Hepatocyte (in vitro differentiated cells): ENCODE measurements at regions not wholly inside any gene's neighbourhood (a gene's known extent, or its start where the extent isn't known, plus 50 kb on each side); places are given as distances from the start of the nearest gene placed in this dataset.

Source experiments
- DNase-seq: peaks from one replicate; pipeline ENCODE4 v3.0.0-alpha.2; 2016; ENCODE audit warnings: low spot score
- H2AFZ ChIP-seq: fragments of 200-600 bp; sonication (generic); 2 replicates; pipeline ENCODE4 v1.6.0; 2016; ENCODE audit warnings: antibody characterized with exemption, mild to moderate bottlenecking
- H3K27ac ChIP-seq: fragments of 200-600 bp; sonication (generic); 2 replicates; pipeline ENCODE4 v1.5.1; 2016; ENCODE audit warnings: mild to moderate bottlenecking
- H3K27me3 ChIP-seq: fragments of 200-600 bp; sonication (generic); 2 replicates; pipeline ENCODE4 v1.6.1; 2016
- H3K36me3 ChIP-seq: fragments of 200-600 bp; sonication (generic); replicated peaks from 2 replicates; pipeline ENCODE4 v1.5.1; 2016; ENCODE audit warnings: low read depth; ENCODE audit not compliant: insufficient read depth
- H3K4me1 ChIP-seq: fragments of 200-600 bp; sonication (generic); 2 replicates; pipeline ENCODE4 v1.5.1; 2016; ENCODE audit warnings: mild to moderate bottlenecking, moderate library complexity; ENCODE audit not compliant: insufficient read depth
- H3K4me2 ChIP-seq: fragments of 200-600 bp; sonication (generic); 2 replicates; pipeline ENCODE4 v1.6.0; 2016
- H3K4me3 ChIP-seq: fragments of 200-600 bp; sonication (generic); 2 replicates; pipeline ENCODE4 v1.5.1; 2016; ENCODE audit warnings: mild to moderate bottlenecking
- H3K79me2 ChIP-seq: fragments of 200-600 bp; sonication (generic); 2 replicates; pipeline ENCODE4 v1.6.0; 2017; ENCODE audit warnings: mild to moderate bottlenecking
- H3K9me2 ChIP-seq: fragments of 200-600 bp; sonication (generic); replicated peaks from 2 replicates; pipeline ENCODE4 v1.6.0; 2017; ENCODE audit warnings: mild to moderate bottlenecking; ENCODE audit not compliant: insufficient read depth
- H3K9me3 ChIP-seq: fragments of 200-600 bp; sonication (generic); 2 replicates; pipeline ENCODE4 v1.5.1; 2016; ENCODE audit warnings: low read depth, mild to moderate bottlenecking
- H4K20me1 ChIP-seq: fragments of 200-600 bp; sonication (generic); 2 replicates; pipeline ENCODE4 v1.6.0; 2016; ENCODE audit warnings: mild to moderate bottlenecking; ENCODE audit not compliant: insufficient read depth, poor library complexity, severe bottlenecking
- EZH2 ChIP-seq: fragments of 200-600 bp; sonication (generic); IDR thresholded peaks from 2 replicates; pipeline ENCODE4 v1.6.1; 2016; ENCODE audit warnings: antibody characterized with exemption, mild to moderate bottlenecking, borderline replicate concordance
- EZH2phosphoT487 ChIP-seq: fragments of 200-600 bp; sonication (generic); IDR thresholded peaks from one replicate; pipeline ENCODE4 v1.6.1; 2018; ENCODE audit warnings: antibody characterized with exemption, mild to moderate bottlenecking, low read depth, moderate library complexity; ENCODE audit not compliant: unreplicated experiment, severe bottlenecking
- WGBS: methylation state at CpG from one replicate; pipeline ENCODE4 v1.1.6; 2016; ENCODE audit warnings: low lambda C conversion rate; ENCODE audit errors: missing lambda C conversion rate; 5-methylcytosine and 5-hydroxymethylcytosine counted together
- TF ChIP-seq, protein P1 (sequence below): fragments of 200-600 bp; sonication (generic); IDR thresholded peaks from 2 replicates; pipeline ENCODE4 v1.5.1; 2016; ENCODE audit warnings: antibody characterized with exemption, mild to moderate bottlenecking; ENCODE audit not compliant: poor library complexity

GRCh38 chr1:22365331-22366295 lies 86.0 kb upstream of the ZBTB40 start:
- no peaks in the 10 kb centered on the region for H3K36me3 ChIP-seq
- no peak overlapping the region for H3K27ac ChIP-seq
- 90% methylated on average over 19 of the region's 19 CpGs for WGBS
- no peak overlapping the region for H3K4me3 ChIP-seq
- H4K20me1 ChIP-seq, result no peaks in the 10 kb centered on the region
- no peaks in the 10 kb centered on the region for H3K4me1 ChIP-seq
- no peaks in the 10 kb centered on the region for H3K9me2 ChIP-seq
- no peaks in the 10 kb centered on the region for H3K79me2 ChIP-seq
- peaks cover 15% of the 10 kb centered on the region for H3K27me3 ChIP-seq
- H3K4me2 ChIP-seq, result no peak overlapping the region
- TF ChIP-seq, protein P1, sequence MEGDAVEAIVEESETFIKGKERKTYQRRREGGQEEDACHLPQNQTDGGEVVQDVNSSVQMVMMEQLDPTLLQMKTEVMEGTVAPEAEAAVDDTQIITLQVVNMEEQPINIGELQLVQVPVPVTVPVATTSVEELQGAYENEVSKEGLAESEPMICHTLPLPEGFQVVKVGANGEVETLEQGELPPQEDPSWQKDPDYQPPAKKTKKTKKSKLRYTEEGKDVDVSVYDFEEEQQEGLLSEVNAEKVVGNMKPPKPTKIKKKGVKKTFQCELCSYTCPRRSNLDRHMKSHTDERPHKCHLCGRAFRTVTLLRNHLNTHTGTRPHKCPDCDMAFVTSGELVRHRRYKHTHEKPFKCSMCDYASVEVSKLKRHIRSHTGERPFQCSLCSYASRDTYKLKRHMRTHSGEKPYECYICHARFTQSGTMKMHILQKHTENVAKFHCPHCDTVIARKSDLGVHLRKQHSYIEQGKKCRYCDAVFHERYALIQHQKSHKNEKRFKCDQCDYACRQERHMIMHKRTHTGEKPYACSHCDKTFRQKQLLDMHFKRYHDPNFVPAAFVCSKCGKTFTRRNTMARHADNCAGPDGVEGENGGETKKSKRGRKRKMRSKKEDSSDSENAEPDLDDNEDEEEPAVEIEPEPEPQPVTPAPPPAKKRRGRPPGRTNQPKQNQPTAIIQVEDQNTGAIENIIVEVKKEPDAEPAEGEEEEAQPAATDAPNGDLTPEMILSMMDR, result no peak
- TF ChIP-seq EZH2phosphoT487, result no peak
- TF ChIP-seq EZH2, result no peak
- no peak overlapping the region for H2AFZ ChIP-seq
- no peak for DNase-seq
- H3K9me3 ChIP-seq, result no peaks in the 10 kb centered on the region

GRCh38 chr1:22366346-22366745 lies 85.3 kb upstream of the ZBTB40 start:
- peaks cover 15% of the 10 kb centered on the region for H3K27me3 ChIP-seq
- 95% methylated on average over 6 of the region's 6 CpGs for WGBS

DNA sequence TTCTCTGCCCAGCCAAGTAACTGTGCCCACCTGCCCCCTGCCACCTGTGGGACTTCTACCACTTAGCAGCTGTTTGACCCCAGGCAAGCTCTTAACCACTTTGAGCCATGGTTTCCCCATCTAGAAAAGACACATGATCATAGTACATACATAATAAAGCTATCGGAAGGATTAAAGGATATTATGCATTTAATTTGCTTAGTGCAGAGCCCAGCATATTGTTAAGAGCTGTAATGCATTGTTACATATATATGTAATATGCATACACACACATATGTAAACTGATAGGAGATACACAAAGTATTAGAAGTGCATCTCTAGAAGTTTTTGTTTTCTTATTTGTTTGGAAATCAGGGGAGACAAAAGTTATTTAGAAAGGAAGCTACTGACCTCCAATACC lies 83.5 kb upstream of the ZBTB40 start:
- DNase-seq, result no peak
- Histone ChIP-seq H4K20me1 (no peaks in the 10 kb centered on the region), H3K79me2 (no peaks in the 10 kb centered on the region), H3K4me1 (no peaks in the 10 kb centered on the region), H3K4me3 (no peak overlapping the region), H3K9me3 (no peaks in the 10 kb centered on the region), H3K9me2 (no peaks in the 10 kb centered on the region), H2AFZ (no peak overlapping the region), H3K36me3 (no peaks in the 10 kb centered on the region), H3K4me2 (no peak overlapping the region), H3K27me3 (peaks cover 15% of the 10 kb centered on the region), H3K27ac (no peak overlapping the region)
- WGBS, result 85% methylated on average over 1 of the region's 1 CpG
- TF ChIP-seq, protein P1, result no peak
- TF ChIP-seq EZH2 (no peak), EZH2phosphoT487 (no peak)

More at GRCh38 chr1:22366346-22366745, 85.3 kb upstream of the ZBTB40 start:
- Histone ChIP-seq H3K36me3 (no peaks in the 10 kb centered on the region), H4K20me1 (no peaks in the 10 kb centered on the region), H3K9me3 (no peaks in the 10 kb centered on the region), H3K4me2 (no peak overlapping the region), H2AFZ (no peak overlapping the region), H3K4me1 (no peaks in the 10 kb centered on the region), H3K9me2 (no peaks in the 10 kb centered on the region), H3K79me2 (no peaks in the 10 kb centered on the region), H3K4me3 (no peak overlapping the region), H3K27ac (no peak overlapping the region)
- TF ChIP-seq, protein P1, result no peak
- no peak for TF ChIP-seq EZH2phosphoT487
- no peak for TF ChIP-seq EZH2
- no peak for DNase-seq
